ENCODE measurements at regions not wholly inside any gene's neighbourhood (a gene's known extent, or its start where the extent isn't known, plus 50 kb on each side); places are given as distances from the start of the nearest gene placed in this dataset.

- TF ChIP-seq PATZ1 (CRISPR knock-in tag; IDR thresholded peaks at IDR 0.05; ENCODE audit: borderline replicate concordance) (no peak), ESRRG (CRISPR knock-in tag; IDR thresholded peaks at IDR 0.05) (no peak), ZC3H10 (CRISPR knock-in tag; IDR thresholded peaks at IDR 0.05) (no peak), ZNF565 (CRISPR knock-in tag; conservative IDR thresholded peaks at IDR 0.05; ENCODE audit: low read depth) (no peak), SNAI2 (CRISPR knock-in tag; IDR thresholded peaks at IDR 0.05) (no peak), TSHZ2 (CRISPR knock-in tag; IDR thresholded peaks at IDR 0.05) (no peak), CSDC2 (CRISPR knock-in tag; IDR thresholded peaks at IDR 0.05) (no peak), ZNF8 (CRISPR knock-in tag; IDR thresholded peaks at IDR 0.05) (no peak)
Observed at GRCh38 chr22:49049691-49050090, 778.0 kb downstream of the BRD1 start.

All from SK-N-SH treated with all-trans-retinoic acid at 6 μM for 48 hours (cell line).